Stimulated activated CD8-positive, alpha-beta memory T cell treated with anti-CD3 and anti-CD28 coated beads, Interleukin-7, amount 100 ng/mL, for 48 hours (primary cell): ENCODE measurements at regions not wholly inside any gene's neighbourhood (a gene's known extent, or its start where the extent isn't known, plus 50 kb on each side); places are given as distances from the start of the nearest gene placed in this dataset.
"Not testable (repeated sequence)": the region's sequence is repeated elsewhere in the genome, so short reads cannot be mapped to it uniquely, and the experiment has no call there.

Experiments
- DNase-seq, 2 donors: peaks; one replicate each; pipeline ENCODE4 v3.0.0-alpha.2; 2020; ENCODE audit warnings: low read depth in 1 of 2; ENCODE audit errors: extremely low read depth in 1 of 2

GRCh38 chr16:86072328-86073102, 173.6 kb downstream of the IRF8 start:
- peak in 1 of 2 donors; percentile 16 for DNase-seq

GRCh38 chr16:86073103-86073625, 174.2 kb downstream of the IRF8 start:
- no peak for DNase-seq

- DNase-seq: no peak
These were observed 175.0 kb downstream of the IRF8 start for GRCh38 chr16:86073763-86074493.

- no peak for DNase-seq
These were observed 175.9 kb downstream of the IRF8 start for GRCh38 chr16:86074651-86075487.

GRCh38 chr16:86075488-86075785, 176.5 kb downstream of the IRF8 start:
- no peak for DNase-seq

GRCh38 chr16:86075839-86076440, 177.0 kb downstream of the IRF8 start:
- DNase-seq: no peak

- no peak for DNase-seq
These were observed 177.6 kb downstream of the IRF8 start for GRCh38 chr16:86076606-86077005.

GRCh38 chr16:86077243-86077940, 178.4 kb downstream of the IRF8 start:
- DNase-seq: no peak

GRCh38 chr16:86078121-86078600, 179.2 kb downstream of the IRF8 start:
- DNase-seq: no peak

- DNase-seq: not testable (repeated sequence)
These were observed 179.7 kb downstream of the IRF8 start for GRCh38 chr16:86078711-86079110.

GRCh38 chr16:86079255-86079885, 180.4 kb downstream of the IRF8 start:
- no peak for DNase-seq

- no peak for DNase-seq
These were observed 181.3 kb downstream of the IRF8 start for GRCh38 chr16:86080131-86080875.

- no peak for DNase-seq
These were observed 182.0 kb downstream of the IRF8 start for GRCh38 chr16:86080982-86081381.

- no peak for DNase-seq
These were observed 183.6 kb downstream of the IRF8 start for GRCh38 chr16:86082418-86083030.

GRCh38 chr16:86083382-86084002, 184.5 kb downstream of the IRF8 start:
- DNase-seq: no peak

- DNase-seq: no peak
These were observed 186.2 kb downstream of the IRF8 start for GRCh38 chr16:86085161-86085611.

- DNase-seq: no peak
These were observed 186.8 kb downstream of the IRF8 start for GRCh38 chr16:86085795-86086194.

- DNase-seq: no peak
These were observed 187.5 kb downstream of the IRF8 start for GRCh38 chr16:86086471-86086870.
